Endothelial cell of hepatic sinusoid (primary cell): ENCODE measurements at regions not wholly inside any gene's neighbourhood (a gene's known extent, or its start where the extent isn't known, plus 50 kb on each side); places are given as distances from the start of the nearest gene placed in this dataset.

Experiments used
- in situ Hi-C: cut with HindIII; loops from 2 replicates; pipeline ENCODE4 v1.10.0; 2017; ENCODE audit warnings: low sequenced_read_pairs

DNA sequence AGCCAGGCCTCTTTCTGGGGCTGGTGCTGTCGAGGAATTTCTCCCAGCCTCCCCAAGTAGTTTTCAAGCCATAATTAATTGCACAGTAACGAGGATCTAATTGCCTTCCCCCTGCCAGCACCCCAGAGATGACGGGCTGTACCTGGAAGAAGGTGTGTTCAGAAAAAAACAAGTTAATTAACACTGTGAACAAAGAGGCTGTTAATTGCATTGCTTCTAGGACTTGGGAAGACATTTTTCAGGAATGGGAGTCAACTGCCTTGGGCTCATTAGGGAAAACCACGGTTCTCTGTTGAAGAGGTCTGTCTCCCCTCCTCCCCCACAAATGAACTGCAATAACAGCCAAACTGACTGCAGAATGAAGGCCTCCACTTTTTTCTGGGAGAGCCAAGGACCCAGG, 176.7 kb downstream of the CCT6B start:
- in situ Hi-C loops, result loop anchor here (10.0 kb wide), 1 partner anchor 60 kb away; no protein-coding TSS in a partner anchor

DNA sequence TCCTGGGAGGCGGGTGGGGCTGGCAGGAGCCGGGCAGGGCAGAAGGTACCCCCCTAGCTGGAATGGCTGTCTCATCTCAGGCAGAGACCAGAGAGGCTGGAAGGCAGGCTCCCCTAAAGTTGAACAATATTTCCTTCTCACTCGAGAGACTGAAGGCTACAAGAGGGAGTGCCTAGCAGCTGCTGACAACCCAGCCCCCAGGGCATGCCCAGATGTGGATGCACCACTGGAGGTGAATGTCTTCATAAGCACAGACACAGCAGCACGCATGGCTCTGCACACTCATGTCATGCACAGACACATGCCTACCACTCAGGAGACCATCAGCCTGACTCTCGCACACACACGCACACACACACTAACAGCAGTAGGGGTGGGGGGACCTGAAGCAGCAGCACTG, 179.0 kb downstream of the CCT6B start:
- in situ Hi-C loops, result loop anchor here (10.0 kb wide), 1 partner anchor 57 kb away; no protein-coding TSS in a partner anchor

DNA sequence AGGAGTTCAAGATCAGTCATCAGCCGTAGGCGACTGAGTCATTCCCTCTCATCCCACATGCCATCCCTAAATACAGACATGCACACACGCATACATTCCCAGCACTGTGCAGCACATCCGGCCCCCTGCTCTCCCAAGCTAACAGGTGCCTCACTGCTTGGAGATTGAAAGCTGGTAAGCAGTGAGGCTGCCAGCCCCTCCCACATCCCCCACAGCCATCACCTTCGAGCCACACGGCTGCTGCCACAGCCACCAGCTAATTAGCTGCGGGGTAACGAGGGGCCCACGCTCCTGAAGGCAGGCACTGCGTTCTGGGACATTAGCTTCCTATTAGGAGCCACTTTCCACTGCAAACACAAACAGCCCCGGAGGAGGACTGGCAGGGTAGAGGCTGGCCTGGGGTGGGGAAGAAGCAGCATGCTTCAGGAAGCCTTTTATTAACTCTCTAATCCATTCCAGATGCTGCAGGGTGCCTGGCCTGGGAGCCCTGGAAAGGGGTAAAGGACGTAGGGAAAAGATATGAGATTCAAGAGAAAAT, 179.6 kb downstream of the CCT6B start:
- in situ Hi-C loops, result loop anchor here (10.0 kb wide), 1 partner anchor 57 kb away; no protein-coding TSS in a partner anchor

DNA sequence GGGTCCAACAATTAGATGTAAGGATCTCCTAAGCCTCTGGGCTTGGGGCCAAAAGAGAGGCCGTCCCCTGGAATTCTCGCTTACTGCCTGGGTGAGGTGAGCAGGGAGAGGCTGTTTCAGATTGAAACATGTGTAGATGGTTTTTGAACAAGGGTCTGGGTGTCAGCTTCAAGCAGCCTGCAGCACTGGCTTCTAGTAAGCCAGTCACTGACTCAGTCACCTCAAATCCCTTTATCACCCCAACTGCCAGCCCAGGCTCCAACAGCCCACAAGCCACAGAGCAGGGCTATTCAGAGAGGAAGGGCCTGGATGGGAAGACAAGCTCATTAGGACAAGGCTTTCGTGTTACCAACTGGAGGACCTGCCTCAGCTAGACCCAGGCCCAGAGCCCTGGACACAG, 180.2 kb downstream of the CCT6B start:
- in situ Hi-C loops, result loop anchor here (10.0 kb wide), 1 partner anchor 56 kb away; no protein-coding TSS in a partner anchor

DNA sequence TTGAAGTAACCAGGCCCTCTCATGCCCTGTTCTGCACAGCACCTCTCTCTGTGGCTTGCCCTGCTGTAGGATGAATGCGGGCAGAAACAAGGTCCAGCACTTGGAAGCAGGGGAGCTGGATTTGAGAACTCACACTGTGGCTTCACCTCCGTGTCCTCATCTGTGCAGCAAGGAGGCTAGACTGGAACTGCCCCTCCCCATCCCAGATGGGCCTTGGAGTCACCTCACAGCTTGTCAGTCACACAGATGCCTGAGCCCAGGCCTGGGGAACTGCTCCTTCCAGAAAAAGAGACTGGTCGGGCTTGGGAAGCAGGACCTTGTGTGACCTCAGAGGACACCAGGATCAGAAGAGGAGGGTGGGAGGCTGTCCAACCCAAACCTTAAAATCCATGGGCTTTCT, 180.8 kb downstream of the CCT6B start:
- in situ Hi-C loops, result loop anchor here (10.0 kb wide), 1 partner anchor 56 kb away; no protein-coding TSS in a partner anchor

DNA sequence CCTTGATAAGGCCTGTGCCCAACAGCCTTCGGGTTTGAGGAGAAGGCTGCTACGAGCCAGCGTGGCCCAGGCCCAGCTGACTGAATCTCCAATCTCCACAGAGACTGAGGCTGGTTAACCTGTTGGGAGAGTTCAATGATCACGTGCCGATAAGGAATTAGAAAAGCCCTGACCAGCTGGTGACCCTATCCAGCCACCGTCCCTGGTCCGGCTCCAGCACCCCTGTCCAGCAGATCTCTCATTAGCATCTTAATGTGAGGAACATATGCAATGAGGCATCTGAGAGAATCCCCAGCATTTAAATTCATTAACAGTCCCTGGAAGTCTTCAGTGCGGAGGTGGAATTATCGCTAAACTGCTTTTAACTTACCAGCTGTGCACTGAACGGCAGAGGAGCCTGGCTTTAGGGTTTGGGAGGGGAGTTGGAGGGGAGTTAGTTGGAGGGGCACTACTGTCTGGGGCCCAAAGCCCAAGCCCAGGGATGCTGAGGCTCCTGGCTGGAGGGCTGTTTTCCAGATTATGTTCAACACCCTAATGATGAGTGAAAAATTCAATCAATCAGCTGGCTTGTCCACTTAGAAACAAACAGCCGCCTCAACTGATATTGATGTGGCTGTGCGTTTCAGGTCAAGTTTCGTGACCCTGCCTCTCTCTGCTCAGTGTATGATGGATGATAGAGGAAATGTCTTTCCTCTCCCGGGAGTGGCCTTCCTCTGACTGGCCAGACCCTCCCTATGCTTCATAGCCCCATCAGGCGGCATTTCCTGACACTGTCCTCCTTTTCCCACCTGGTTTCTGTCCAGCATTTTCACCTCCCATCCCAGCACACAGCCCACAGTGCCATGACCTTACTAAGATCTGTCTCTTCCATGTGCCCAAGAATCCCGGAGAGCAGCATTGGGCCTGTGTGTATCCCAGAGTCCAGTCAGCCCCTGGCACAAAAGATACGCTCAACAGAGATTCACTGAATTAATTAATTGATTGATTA, 184.5 kb downstream of the CCT6B start:
- in situ Hi-C loops, result no loop called here

DNA sequence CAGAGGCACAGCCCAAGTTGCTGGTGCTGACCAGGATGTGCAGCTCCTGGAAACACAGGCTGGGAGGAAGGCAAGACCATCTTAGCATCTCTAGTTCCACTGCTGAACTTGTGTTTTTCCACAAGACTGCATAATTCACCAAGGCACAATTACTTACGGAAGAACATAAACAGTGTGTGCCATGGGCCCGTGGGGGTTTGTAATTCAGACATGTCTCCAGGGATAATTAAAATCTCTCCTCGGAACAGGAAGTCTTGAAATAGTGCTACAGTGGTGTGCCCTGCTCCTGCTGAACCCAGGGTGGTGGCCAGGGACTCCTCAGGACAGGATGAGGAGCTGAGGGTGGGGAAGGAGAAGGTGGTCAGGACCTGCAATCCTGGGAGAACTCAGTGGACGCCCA, 188.2 kb downstream of the CCT6B start:
- in situ Hi-C loops, result no loop called here

DNA sequence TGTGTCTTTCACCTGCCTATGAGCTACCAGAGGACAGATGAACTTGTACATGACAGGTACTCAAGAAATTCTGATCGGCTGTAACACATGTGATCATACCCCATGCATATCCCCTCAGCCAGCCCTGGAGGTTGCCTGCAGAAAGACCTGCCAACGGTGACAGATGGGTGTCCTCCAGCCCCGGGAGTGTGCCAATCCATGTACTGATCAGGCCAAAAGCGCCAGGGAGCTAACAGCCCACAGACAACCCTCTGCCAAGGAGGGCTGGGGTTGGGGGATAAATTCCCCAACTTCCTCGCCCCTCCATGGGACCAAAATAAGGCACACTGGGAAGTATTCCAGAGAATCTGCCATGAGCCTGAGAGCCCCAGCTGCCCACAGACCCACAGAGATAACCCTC, 189.4 kb downstream of the CCT6B start:
- in situ Hi-C loops, result no loop called here

DNA sequence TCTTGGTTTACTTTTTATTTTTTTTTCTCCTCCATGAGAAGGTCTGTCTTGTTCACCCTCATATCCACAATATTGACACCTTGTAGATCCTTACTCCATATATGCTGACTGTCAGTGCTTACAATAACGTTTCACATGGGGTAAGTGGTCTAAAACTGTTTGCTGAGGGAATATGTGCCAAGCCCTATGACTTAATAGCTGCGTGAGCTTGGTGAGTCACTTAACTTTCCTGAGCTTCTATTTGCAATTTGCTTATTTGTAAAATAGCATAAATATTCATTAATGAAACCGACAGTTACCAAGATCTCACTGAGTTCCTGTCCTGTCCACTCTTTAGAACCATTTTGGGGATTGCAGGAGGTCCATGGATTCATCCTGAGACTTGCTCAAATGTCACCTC, 190.7 kb downstream of the CCT6B start:
- in situ Hi-C loops, result no loop called here

DNA sequence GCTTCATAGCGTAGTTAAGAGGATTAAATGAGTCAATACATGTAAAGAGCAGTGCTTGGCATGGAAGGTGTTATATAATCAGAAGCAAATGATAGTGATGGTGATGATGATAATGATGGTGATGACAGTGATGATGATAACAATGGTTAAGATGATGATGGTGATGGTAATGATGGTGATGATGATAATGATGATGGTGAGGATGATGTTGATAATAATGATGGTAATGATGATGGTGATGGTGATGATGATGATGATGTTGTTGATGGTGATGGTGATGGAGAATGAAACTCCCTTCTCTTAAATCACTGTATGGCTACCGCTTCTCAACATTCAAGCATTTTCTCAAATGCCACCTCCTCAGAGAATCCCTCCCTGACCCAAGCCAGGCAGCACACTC, 190.5 kb downstream of the TMEM132E start:
- in situ Hi-C loops, result no loop called here

DNA sequence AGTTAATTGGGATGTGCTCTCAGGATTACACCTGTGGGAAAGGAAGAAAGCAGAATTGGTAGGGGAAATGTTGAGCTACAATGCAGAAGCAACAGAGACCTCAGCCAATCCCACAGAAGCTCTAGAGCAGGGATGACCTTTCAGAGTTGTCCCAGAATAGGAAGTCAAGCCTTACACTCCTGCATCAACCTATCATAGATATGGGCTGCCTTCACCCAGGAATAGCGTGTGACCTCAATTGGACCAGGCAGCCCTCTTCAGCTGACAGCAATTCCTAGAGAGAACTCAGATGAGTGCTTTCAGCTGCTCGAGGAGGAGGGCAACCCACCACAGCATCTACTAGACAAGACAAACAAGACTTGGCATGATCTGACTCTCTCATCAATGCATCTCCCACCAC, 189.7 kb downstream of the TMEM132E start:
- in situ Hi-C loops, result no loop called here

DNA sequence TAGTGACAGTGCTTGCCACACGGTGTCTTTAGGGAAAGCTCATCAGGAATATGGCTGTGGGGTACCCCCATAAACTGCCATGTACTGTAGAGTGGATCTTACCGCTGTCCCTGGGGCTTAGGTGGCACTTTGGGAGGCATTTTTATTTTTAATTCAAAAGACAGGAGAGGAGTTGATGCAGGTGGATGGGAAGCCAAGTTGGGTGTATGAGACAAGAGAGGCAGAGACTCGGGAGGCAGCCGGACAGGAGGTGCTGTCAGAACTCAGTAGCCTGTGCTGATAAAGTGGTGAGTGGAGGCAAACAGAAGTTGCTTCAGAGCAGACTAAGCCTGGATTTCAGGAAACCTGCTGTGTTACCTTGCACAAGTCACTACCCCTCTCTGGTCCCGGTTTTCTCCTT, 185.9 kb downstream of the TMEM132E start:
- in situ Hi-C loops, result no loop called here

DNA sequence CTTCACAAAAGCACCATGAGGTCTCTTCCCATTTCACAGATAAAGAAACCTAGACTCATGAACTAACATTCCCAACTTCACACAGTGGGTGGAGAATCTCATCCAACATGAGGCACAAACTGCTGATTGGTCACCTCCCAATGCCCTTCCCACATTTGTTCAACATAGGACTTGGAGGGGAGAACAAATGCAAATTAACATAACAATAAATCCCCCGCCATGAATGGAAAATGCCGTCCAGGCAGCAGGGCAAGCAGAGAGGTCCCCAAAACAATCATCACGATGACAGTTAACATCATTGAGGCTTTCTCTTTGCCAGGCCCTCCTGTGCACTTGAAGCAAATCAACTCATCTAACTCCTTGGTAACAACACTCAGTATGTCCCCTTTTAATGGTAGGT, 185.3 kb downstream of the TMEM132E start:
- in situ Hi-C loops, result no loop called here

DNA sequence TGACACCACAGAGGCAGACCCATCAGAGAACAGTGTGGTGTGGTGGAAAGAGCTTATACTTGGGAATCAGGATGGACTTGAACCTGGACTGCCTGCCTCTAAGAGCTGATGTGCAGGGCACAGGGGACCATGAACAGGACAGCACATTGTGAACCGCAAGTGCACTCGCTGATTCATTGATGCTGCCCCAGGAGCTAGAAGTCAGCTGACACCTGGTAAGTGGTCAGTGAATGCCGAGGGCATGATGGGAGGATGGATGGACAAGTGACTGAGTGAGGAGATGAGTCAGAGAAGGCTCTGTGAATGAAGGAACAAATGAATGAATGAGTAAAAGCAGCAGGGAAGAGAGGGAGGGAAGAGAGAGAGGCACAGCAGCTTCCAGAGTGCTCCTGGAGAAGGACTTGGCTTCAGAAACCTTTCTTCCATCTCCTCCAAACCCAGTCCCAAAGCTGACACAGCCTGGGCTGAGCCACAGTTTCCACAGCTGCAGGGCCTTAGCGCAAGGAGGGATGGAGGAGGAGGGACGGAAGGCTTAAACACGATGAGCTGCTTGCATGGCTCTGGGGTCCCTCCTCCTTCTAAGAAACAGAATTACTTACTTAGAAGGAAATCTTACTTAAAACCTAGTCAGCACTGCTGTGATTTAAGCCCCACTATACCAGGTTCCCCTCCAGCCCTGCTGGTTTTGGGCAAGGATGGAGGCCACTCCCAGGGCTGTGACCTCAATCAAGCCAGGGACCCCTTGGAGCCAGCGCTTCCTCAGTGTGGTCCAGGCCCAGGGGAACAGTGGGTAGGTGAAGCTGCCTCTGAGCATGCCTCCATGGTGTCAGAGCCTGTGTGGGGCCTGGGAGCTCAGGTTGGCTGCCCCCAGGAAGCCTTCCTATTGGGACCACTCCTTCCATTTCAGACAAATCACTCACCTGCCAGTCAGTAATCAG, 184.6 kb downstream of the TMEM132E start:
- in situ Hi-C loops, result no loop called here

DNA sequence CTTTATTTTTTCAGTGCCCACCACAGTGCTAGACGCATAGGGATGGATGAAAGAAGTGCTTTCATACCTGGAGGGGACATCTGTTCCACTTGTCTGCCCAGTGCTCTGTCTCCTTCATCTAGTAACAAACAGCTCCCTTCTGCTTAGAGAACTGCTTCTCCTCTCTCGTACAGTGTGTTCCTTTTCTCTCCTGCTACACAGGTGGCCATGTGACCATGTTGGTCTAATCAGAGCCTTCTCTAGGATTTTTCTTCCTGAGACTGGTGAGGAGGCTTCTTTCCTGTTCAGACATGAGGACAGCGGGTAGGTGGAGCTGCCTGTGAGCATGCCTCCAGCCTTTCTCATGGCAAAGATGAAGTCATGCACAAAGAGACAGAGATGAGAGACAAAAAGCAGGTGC, 182.7 kb downstream of the TMEM132E start:
- in situ Hi-C loops, result no loop called here

DNA sequence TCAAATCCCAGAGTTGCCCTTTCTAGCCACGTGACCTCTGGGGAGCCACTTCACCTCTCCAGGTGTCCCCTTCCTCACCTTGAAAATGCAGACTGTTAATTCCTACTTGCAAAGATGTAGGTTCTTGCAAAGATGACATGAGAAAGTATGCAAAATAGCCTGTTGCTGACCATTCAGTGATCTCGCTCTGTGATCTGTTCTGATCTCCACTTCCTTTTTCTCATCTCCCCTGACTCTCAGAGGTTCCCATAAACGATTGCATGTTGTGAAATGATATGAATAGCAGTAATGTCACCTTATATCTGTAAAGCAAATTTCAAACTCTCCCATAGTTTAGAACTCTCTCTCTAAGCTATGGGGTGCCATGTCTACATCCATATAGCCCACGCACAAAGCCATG, 182.3 kb downstream of the TMEM132E start:
- in situ Hi-C loops, result no loop called here

DNA sequence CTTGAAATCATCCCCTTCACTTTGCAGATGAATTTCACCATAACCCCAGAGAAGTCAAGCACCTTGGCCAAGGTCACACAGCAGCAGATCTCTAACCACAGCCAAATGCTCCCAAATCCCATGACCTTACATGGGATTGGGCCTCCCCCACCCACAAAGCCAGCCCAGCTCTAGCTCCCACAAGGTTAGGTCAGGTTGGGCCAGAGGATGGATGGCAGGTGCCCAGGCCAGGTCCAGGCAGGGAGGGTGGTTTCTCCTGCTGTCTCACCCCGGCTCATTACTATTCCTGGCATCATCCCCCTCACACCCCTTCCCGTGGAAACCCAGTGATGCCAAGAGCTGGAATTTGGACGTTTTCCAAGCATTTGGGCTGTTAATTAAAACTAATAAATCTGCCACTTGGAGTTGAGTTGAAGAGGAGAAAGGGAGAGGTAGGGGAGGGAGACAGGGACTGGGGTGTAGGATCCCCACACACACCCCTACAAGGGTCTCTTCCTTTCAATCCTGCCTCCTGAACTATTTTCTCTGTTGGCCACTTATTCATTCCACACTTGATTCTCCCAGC, 181.6 kb downstream of the TMEM132E start:
- in situ Hi-C loops, result no loop called here

DNA sequence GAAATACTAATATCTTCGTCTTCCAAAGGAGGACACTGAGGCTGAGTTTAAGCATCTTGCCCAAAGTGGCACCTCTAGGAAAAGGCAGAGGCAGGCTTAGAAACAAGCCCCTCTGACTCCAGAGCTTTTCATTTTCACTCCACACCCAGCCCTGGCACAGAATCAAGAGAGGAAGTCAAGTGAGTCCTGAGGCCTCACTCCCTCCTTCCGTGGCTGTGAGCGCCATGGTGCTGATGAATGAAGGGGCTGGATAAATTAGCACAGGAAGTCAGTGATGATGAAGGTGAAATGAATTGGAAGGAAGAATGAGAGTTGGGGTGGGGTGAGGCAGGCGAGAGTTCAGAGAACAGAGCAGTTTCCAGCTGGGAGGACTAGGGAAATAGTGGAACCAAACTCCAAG, 179.3 kb downstream of the TMEM132E start:
- in situ Hi-C loops, result no loop called here

DNA sequence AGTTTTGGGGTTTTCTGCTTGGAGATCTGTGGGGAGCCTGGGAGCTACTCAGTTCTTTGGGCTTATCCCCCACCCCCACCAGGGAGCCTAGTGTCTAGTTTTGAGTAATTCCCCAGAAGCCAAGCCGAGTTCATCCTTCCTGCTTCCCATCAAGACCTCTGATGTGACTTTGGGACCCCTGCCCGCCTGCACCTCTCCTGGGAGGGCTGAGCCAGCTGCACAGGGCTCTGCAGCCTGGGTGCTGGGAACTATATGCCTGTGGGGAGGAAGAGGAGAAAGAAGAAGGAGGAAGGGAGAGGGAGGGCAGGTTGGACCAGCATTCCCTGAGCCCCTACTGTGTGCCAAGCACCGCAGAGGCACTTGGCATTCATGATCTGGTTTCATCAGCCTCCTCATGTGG, 178.9 kb downstream of the TMEM132E start:
- in situ Hi-C loops, result no loop called here

DNA sequence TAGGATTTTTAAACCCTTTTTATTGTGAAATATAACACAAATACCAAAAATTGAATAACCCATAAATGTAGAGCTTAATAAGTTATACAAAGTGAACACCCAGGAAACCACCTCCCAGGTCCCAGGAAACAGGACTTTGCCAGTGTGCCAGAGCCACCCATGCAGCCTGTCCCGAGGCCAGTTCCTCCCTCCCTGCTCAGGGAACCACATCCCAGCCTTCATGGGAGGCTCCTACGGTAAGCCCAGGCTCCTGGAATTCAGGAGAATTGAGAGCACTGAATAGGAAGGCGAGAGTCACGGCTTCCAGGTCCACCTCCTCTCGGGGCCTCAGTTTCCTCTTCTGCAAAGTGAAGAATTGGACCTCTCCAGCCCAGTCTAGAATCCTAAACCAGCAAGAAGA, 178.2 kb downstream of the TMEM132E start:
- in situ Hi-C loops, result no loop called here

DNA sequence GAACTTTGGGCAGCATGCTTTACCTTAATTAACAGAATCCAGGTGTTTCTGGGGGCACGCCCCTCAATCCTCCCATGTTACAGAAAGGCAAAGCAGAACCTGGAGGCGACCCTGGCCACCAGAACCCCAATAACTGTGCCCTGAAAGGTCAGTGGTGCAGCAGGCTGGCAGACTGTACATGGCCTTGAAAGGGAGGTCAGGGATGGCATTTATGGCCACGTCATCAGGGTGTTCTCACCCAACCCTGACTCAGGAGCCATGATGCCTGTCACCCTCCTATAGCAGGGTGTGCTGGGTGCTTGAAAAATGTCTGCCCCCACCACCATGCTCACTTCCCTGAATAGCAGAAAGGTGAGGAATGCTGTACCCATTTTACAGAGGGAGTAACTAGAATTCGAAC, 177.7 kb downstream of the TMEM132E start:
- in situ Hi-C loops, result no loop called here
